Left cardiac atrium (tissue), 4 donors: ENCODE measurements at regions not wholly inside any gene's neighbourhood (a gene's known extent, or its start where the extent isn't known, plus 50 kb on each side); places are given as distances from the start of the nearest gene placed in this dataset.
"Not testable (repeated sequence)": the region's sequence is repeated elsewhere in the genome, so short reads cannot be mapped to it uniquely, and the experiment has no call there.

Experiments
- ATAC-seq, 2 donors: fragments of 200-7000 bp; cut with Tn5 transposase; one replicate each; pipeline ENCODE4 v1.9.1; 2020; ENCODE audit warnings: mild to moderate bottlenecking in 2 of 2, moderate library complexity in 2 of 2
- DNase-seq: peaks from one replicate; pipeline ENCODE4 v3.0.0-alpha.2; 2020
- intact Hi-C, 2 donors: fragments of 100-400 bp; cut with DNase I; formaldehyde crosslinking; loops; one replicate each; pipeline versions ENCODE4 v1.14.1 to v1.15.1; 2022 to 2023
- donor health status: DM: no; HTN: yes; CAD: no.
- donor health status: DM: no; HTN: yes; CAD: no; lungs with severe emphysema.
- donor health status: DM: yes; HTN: yes; CAD: no.
- donor health status: Dilated cardiomyopathy.

- DNase-seq (no peak), ATAC-seq (peak in 1 of 2 donors; percentile 36)
- intact Hi-C loops, result no loop called here
Observed at GRCh38 chr14:105629886-105630215, 103.5 kb downstream of the TMEM121 start.

- intact Hi-C loops, ATAC-seq, DNase-seq: not testable (repeated sequence)
Observed at GRCh38 chr14:105630293-105630934, 104.0 kb downstream of the TMEM121 start.

- intact Hi-C loops, ATAC-seq, DNase-seq: not testable (repeated sequence)
Observed at GRCh38 chr14:105630935-105631779, 104.8 kb downstream of the TMEM121 start.

GRCh38 chr14:105632010-105632409, 105.6 kb downstream of the TMEM121 start:
- intact Hi-C loops, result no loop called here
- ATAC-seq, result no peak
- no peak for DNase-seq

GRCh38 chr14:105633596-105633995, 107.2 kb downstream of the TMEM121 start:
- intact Hi-C loops, DNase-seq: not testable (repeated sequence)
- ATAC-seq, result peak in 1 of 2 donors; percentile 12

GRCh38 chr14:105635560-105635959, 109.2 kb downstream of the TMEM121 start:
- ATAC-seq, result no peak
- intact Hi-C loops, result no loop called here
- no peak for DNase-seq

GRCh38 chr14:105636021-105636420, 109.6 kb downstream of the TMEM121 start:
- DNase-seq, intact Hi-C loops, ATAC-seq: not testable (repeated sequence)

GRCh38 chr14:105636935-105637334, 110.6 kb downstream of the TMEM121 start:
- intact Hi-C loops, result no loop called here
- no peak for ATAC-seq
- no peak for DNase-seq

- intact Hi-C loops, DNase-seq, ATAC-seq: not testable (repeated sequence)
Observed at GRCh38 chr14:105637345-105637744, 111.0 kb downstream of the TMEM121 start.

- ATAC-seq, intact Hi-C loops, DNase-seq: not testable (repeated sequence)
Observed at GRCh38 chr14:105639969-105640931, 113.9 kb downstream of the TMEM121 start.

- ATAC-seq, result no peak
Observed at GRCh38 chr14:105641075-105641937, 114.9 kb downstream of the TMEM121 start.

GRCh38 chr14:105641951-105642350, 115.6 kb downstream of the TMEM121 start:
- DNase-seq, intact Hi-C loops, ATAC-seq: not testable (repeated sequence)

More at GRCh38 chr14:105641075-105641937, 114.9 kb downstream of the TMEM121 start:
- intact Hi-C loops, result no loop called here
- DNase-seq, result no peak

GRCh38 chr14:105642486-105642885, 116.1 kb downstream of the TMEM121 start:
- DNase-seq, ATAC-seq, intact Hi-C loops: not testable (repeated sequence)

- intact Hi-C loops, DNase-seq, ATAC-seq: not testable (repeated sequence)
Observed at GRCh38 chr14:105643406-105644052, 117.1 kb downstream of the TMEM121 start.

GRCh38 chr14:105644053-105644435, 117.7 kb downstream of the TMEM121 start:
- intact Hi-C loops, DNase-seq, ATAC-seq: not testable (repeated sequence)

GRCh38 chr14:105644457-105644856, 118.1 kb downstream of the TMEM121 start:
- intact Hi-C loops, ATAC-seq, DNase-seq: not testable (repeated sequence)

- intact Hi-C loops, result not testable (repeated sequence)
Observed at GRCh38 chr14:105644891-105645290, 118.5 kb downstream of the TMEM121 start.

GRCh38 chr14:105645389-105645788, 119.0 kb downstream of the TMEM121 start:
- intact Hi-C loops, DNase-seq, ATAC-seq: not testable (repeated sequence)

More at GRCh38 chr14:105644891-105645290, 118.5 kb downstream of the TMEM121 start:
- DNase-seq, ATAC-seq: not testable (repeated sequence)
